Mucosa of descending colon (tissue), 3 donors: ENCODE measurements at regions not wholly inside any gene's neighbourhood (a gene's known extent, or its start where the extent isn't known, plus 50 kb on each side); places are given as distances from the start of the nearest gene placed in this dataset.

ENCODE experiments used
- ATAC-seq: fragments of 200-7000 bp; cut with Tn5 transposase; one replicate; pipeline ENCODE4 v1.9.1; 2020; ENCODE audit warnings: mild to moderate bottlenecking, moderate library complexity
- DNase-seq, 3 donors: peaks; one replicate each; pipeline ENCODE4 v3.0.0-alpha.2; 2020
- H3K36me3 ChIP-seq: fragments of 200-600 bp; one replicate; pipeline ENCODE4 v1.8.0; 2021; ENCODE audit warnings: low read depth, mild to moderate bottlenecking
- H3K4me1 ChIP-seq: fragments of 200-600 bp; one replicate; pipeline ENCODE4 v1.8.0; 2021; ENCODE audit warnings: low read depth, mild to moderate bottlenecking
- H3K4me3 ChIP-seq: fragments of 200-600 bp; one replicate; pipeline ENCODE4 v1.8.0; 2021; ENCODE audit warnings: mild to moderate bottlenecking
- H3K9me3 ChIP-seq: fragments of 200-600 bp; one replicate; pipeline ENCODE4 v1.8.0; 2021; ENCODE audit warnings: mild to moderate bottlenecking
- intact Hi-C, 2 donors: fragments of 100-400 bp; cut with DNase I in 1 of 2; cut with micrococcal nuclease in 1 of 2; formaldehyde crosslinking; loops; one replicate each; pipeline versions ENCODE4 v1.11.0 to v1.11.1; 2022; cut with DNase I, micrococcal nuclease
- TF ChIP-seq, protein P1 (sequence below): fragments of 200-600 bp; IDR thresholded peaks from one replicate; pipeline ENCODE4 v1.8.0; 2022; ENCODE audit warnings: antibody characterized with exemption, mild to moderate bottlenecking
- donor health status: DM: no; HTN: no; CAD: no; lungs with moderate emphysema.
- donor health status: DM: no; HTN: no; CAD: no.
- donor health status: DM: no; HTN: yes; CAD: no.

DNA sequence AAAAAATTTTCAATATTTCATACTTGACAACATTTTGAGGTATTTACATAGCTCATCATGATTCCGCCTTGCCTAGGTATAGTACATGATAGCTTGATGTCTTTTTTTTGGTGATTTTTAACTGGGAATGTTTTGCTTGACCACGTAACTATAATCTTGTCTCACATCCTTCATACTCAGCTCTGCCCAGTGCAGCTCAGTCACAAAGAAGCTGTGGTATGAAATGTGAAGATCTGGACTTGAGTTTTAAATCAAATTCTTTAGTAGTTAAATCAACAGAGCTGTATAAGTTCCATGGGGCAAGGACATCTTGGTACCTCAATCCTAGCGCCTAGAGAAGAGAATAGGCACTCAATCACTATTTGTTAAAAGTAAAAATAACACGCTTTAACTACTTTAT lies 276.3 kb upstream of the DKK2 start:
- H3K4me3 ChIP-seq: no peak overlapping the region
- intact Hi-C loops: no loop called here
- H3K9me3 ChIP-seq: no peaks in the 10 kb centered on the region
- TF ChIP-seq, protein P1, sequence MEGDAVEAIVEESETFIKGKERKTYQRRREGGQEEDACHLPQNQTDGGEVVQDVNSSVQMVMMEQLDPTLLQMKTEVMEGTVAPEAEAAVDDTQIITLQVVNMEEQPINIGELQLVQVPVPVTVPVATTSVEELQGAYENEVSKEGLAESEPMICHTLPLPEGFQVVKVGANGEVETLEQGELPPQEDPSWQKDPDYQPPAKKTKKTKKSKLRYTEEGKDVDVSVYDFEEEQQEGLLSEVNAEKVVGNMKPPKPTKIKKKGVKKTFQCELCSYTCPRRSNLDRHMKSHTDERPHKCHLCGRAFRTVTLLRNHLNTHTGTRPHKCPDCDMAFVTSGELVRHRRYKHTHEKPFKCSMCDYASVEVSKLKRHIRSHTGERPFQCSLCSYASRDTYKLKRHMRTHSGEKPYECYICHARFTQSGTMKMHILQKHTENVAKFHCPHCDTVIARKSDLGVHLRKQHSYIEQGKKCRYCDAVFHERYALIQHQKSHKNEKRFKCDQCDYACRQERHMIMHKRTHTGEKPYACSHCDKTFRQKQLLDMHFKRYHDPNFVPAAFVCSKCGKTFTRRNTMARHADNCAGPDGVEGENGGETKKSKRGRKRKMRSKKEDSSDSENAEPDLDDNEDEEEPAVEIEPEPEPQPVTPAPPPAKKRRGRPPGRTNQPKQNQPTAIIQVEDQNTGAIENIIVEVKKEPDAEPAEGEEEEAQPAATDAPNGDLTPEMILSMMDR: no peak
- no peaks in the 10 kb centered on the region for H3K4me1 ChIP-seq
- no peak for ATAC-seq
- DNase-seq: no peak
- H3K36me3 ChIP-seq: no peaks in the 10 kb centered on the region

DNA sequence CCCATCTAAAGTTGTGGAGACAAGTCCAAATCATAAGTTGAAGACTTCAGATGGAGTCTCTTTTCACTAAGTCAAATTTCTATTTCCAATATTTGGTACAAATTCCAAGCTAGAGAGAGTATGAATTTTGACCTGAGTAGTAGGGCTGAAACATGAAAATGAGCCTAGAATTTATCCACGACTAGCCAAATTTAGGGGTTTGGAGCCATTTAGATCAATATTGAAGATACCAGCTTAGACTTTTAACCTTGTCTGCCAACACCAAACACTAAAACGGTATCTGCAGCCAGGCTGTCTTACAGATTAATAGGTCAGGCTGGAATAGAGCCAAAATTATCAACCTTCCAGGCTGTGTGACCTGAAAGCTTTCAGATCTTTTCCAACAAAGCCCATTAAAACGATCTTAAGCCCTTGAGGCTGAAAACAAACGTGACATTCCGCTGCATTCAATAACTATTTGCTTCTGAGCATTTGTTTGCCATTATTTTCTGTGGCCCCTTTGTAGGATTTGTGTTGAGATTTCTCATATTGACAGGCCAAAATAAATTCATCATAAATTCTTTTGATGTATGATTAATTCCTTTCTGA lies 268.7 kb upstream of the DKK2 start:
- intact Hi-C loops: no loop called here
- H3K4me3 ChIP-seq: no peak overlapping the region
- no peaks in the 10 kb centered on the region for H3K9me3 ChIP-seq
- H3K36me3 ChIP-seq: no peaks in the 10 kb centered on the region
- TF ChIP-seq, protein P1: no peak
- DNase-seq (no peak), ATAC-seq (no peak)
- H3K4me1 ChIP-seq: no peaks in the 10 kb centered on the region

DNA sequence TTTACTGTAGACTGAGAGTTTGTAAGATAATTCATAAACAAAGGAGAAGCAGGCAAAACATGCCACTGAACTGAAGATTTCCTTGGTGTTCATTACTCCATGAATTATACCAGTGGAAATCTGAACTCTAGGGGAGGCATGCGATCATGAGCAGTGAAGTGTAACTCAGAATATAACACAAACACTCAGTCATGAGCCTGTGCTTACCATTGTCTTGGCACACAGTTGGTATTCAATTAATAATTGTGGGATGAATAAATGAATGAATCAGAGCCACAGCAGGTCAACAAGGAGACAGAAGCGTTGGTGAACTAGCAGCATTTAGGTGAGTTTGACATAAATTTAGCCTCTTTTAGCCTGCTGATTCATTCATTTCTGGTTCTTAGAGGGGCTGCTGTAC lies 263.5 kb upstream of the DKK2 start:
- ATAC-seq (no peak), DNase-seq (no peak)
- no peak overlapping the region for H3K4me3 ChIP-seq
- no peaks in the 10 kb centered on the region for H3K36me3 ChIP-seq
- H3K9me3 ChIP-seq: no peaks in the 10 kb centered on the region
- intact Hi-C loops: no loop called here
- TF ChIP-seq, protein P1: no peak
- no peaks in the 10 kb centered on the region for H3K4me1 ChIP-seq

DNA sequence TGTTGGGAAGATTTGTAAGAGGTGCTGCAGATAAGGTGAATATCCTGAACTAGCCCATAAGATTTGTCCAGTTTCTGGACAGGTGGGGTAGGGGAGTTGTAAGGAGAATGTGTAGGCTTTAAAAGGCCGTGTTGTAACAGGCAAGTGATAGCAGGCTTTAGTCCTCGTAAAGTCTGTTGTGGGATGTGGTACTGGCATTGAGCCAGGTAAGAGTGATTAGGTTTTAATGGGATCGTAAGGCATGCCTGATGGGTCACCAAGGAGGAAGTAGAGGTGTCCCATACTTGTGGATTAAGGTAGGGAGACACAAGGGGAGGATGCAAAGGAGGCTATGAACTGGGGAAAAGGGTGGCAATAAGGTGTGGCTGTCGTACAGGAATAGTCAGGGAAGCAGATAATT lies 256.9 kb upstream of the DKK2 start:
- intact Hi-C loops: no loop called here
- no peak for ATAC-seq
- TF ChIP-seq, protein P1: no peak
- Histone ChIP-seq H3K4me3 (no peak overlapping the region), H3K9me3 (no peaks in the 10 kb centered on the region), H3K36me3 (no peaks in the 10 kb centered on the region), H3K4me1 (no peaks in the 10 kb centered on the region)
- DNase-seq: no peak

DNA sequence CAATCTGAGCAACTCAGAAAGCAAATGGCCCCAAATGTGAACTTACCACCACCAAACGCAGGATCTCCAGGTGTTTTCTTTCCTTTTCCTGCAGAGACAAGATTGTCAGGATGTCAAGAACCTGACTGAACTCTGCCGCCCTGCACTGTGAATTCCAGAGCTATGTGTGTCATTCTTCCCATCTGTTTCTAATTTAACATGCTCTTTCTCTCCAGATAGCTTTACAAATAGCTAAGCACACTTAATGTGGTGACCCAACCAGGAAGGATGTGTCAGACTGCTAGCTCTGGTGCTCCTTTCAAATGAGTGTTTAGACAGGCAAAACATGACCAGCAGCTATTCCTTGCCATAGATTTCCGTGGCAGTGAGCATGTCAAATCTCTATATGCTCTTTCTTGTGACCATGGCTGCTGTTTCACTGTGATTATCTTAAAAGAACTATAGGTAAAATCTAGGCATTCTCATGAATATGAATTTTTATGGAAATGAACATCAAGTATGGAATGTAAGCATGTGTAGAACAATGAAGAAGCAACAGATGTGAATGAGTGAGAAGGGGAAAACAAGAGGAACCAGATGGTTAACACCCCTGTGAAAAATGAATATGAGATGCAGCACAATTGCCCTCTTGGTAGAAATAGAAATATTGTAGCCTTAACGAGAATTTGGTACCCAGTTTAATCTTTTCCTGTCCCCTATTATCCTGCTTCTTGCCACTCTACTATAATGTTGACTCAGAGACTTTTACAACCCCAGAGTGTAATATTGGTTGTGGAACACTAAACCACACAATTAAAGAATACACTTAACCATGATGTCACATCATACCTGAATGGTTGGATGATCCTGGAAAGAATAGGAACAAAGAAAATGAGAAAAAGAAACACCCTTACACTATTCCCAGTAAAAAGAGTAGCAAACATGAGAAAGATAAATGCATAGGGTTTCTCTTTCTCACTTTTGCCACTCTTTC lies 247.8 kb upstream of the DKK2 start:
- H3K36me3 ChIP-seq: no peaks in the 10 kb centered on the region
- intact Hi-C loops: no loop called here
- no peaks in the 10 kb centered on the region for H3K9me3 ChIP-seq
- ATAC-seq (no peak), DNase-seq (no peak)
- TF ChIP-seq, protein P1: no peak
- H3K4me3 ChIP-seq: no peak overlapping the region
- H3K4me1 ChIP-seq: no peaks in the 10 kb centered on the region
